ENCODE measurements at regions not wholly inside any gene's neighbourhood (a gene's known extent, or its start where the extent isn't known, plus 50 kb on each side); places are given as distances from the start of the nearest gene placed in this dataset.

GRCh38 chr18:52289392-52289791 lies 50.6 kb upstream of the DCC start:
- no peak overlapping the region for H3K4me3 ChIP-seq (ENCODE audit: low read depth, low read length)
- no peak for TF ChIP-seq CTCF (IDR thresholded peaks at IDR 0.05; ENCODE audit: low read depth, low read length, missing control alignments)
- no peak for DNase-seq (ENCODE audit: low read depth)

Data from GM12864 (cell line).